GOT3 (cell line): ENCODE measurements at regions not wholly inside any gene's neighbourhood (a gene's known extent, or its start where the extent isn't known, plus 50 kb on each side); places are given as distances from the start of the nearest gene placed in this dataset.
"Not testable (repeated sequence)": the region's sequence is repeated elsewhere in the genome, so short reads cannot be mapped to it uniquely, and the experiment has no call there.

Experiments used
- DNase-seq: peaks from one replicate; lab custom pipeline; 2025; ENCODE audit warnings: mixed read lengths; lab: John Stamatoyannopoulos, UW

- DNase-seq, result no peak
Measured at GRCh38 chr3:30521156-30521715, 85.2 kb upstream of the TGFBR2 start.

- no peak for DNase-seq
Measured at GRCh38 chr3:30522476-30522875, 83.9 kb upstream of the TGFBR2 start.

- no peak for DNase-seq
Measured at GRCh38 chr3:30523366-30523765, 83.0 kb upstream of the TGFBR2 start.

- no peak for DNase-seq
Measured at GRCh38 chr3:30524357-30525040, 81.9 kb upstream of the TGFBR2 start.

- DNase-seq, result no peak
Measured at GRCh38 chr3:30526031-30526430, 80.4 kb upstream of the TGFBR2 start.

- no peak for DNase-seq
Measured at GRCh38 chr3:30527186-30527585, 79.2 kb upstream of the TGFBR2 start.

GRCh38 chr3:30527720-30528119 is 78.7 kb upstream of the TGFBR2 start:
- no peak for DNase-seq

- no peak for DNase-seq
Measured at GRCh38 chr3:30530084-30530483, 76.3 kb upstream of the TGFBR2 start.

- DNase-seq, result no peak
Measured at GRCh38 chr3:30531017-30531570, 75.3 kb upstream of the TGFBR2 start.

GRCh38 chr3:30535525-30535924 is 70.9 kb upstream of the TGFBR2 start:
- DNase-seq, result no peak

- DNase-seq, result no peak
Measured at GRCh38 chr3:30538791-30539190, 67.6 kb upstream of the TGFBR2 start.

GRCh38 chr3:30539206-30539605 is 67.2 kb upstream of the TGFBR2 start:
- DNase-seq, result no peak

- no peak for DNase-seq
Measured at GRCh38 chr3:30539772-30540171, 66.6 kb upstream of the TGFBR2 start.

- not testable (repeated sequence) for DNase-seq
Measured at GRCh38 chr3:30541156-30541555, 65.2 kb upstream of the TGFBR2 start.

- DNase-seq, result no peak
Measured at GRCh38 chr3:30542897-30543296, 63.5 kb upstream of the TGFBR2 start.

GRCh38 chr3:30544812-30545211 is 61.6 kb upstream of the TGFBR2 start:
- DNase-seq, result no peak

- no peak for DNase-seq
Measured at GRCh38 chr3:30546934-30547333, 59.5 kb upstream of the TGFBR2 start.

GRCh38 chr3:30547716-30548115 is 58.7 kb upstream of the TGFBR2 start:
- no peak for DNase-seq

- no peak for DNase-seq
Measured at GRCh38 chr3:30548600-30548999, 57.8 kb upstream of the TGFBR2 start.

GRCh38 chr3:30549600-30549999 is 56.8 kb upstream of the TGFBR2 start:
- DNase-seq, result no peak

- no peak for DNase-seq
Measured at GRCh38 chr3:30550246-30550645, 56.2 kb upstream of the TGFBR2 start.

- no peak for DNase-seq
Measured at GRCh38 chr3:30551266-30551665, 55.1 kb upstream of the TGFBR2 start.

- no peak for DNase-seq
Measured at GRCh38 chr3:30551927-30552326, 54.5 kb upstream of the TGFBR2 start.
